ENCODE measurements at regions not wholly inside any gene's neighbourhood (a gene's known extent, or its start where the extent isn't known, plus 50 kb on each side); places are given as distances from the start of the nearest gene placed in this dataset.
"Not testable (repeated sequence)": the region's sequence is repeated elsewhere in the genome, so short reads cannot be mapped to it uniquely, and the experiment has no call there.

- Histone ChIP-seq H3K9ac (ENCODE audit: low read depth, low read length) (no peak overlapping the region), H3K36me3 (ENCODE audit: insufficient read depth, low read length) (no peaks in the 10 kb centered on the region), H3K4me1 (ENCODE audit: control insufficient read depth, insufficient read depth, low read length) (no peaks in the 10 kb centered on the region), H3K4me2 (ENCODE audit: low read length) (no peak overlapping the region), H3K4me3 (ENCODE audit: low read length) (no peak overlapping the region), H3K27me3 (ENCODE audit: control insufficient read depth, insufficient read depth, low read length) (no peaks in the 10 kb centered on the region), H3K9me3 (replicated peaks; ENCODE audit: low read length) (no peaks in the 10 kb centered on the region)
These were observed 590.7 kb downstream of the ACTL7B start for GRCh38 chr9:108265065-108265464.

- Histone ChIP-seq H3K4me1 (ENCODE audit: control insufficient read depth, insufficient read depth, low read length) (no peaks in the 10 kb centered on the region), H3K9ac (ENCODE audit: low read depth, low read length) (no peak overlapping the region), H3K4me3 (ENCODE audit: low read length) (no peak overlapping the region), H3K4me2 (ENCODE audit: low read length) (no peak overlapping the region), H3K27me3 (ENCODE audit: control insufficient read depth, insufficient read depth, low read length) (no peaks in the 10 kb centered on the region), H3K9me3 (replicated peaks; ENCODE audit: low read length) (no peaks in the 10 kb centered on the region), H3K36me3 (ENCODE audit: insufficient read depth, low read length) (no peaks in the 10 kb centered on the region)
These were observed 591.7 kb downstream of the ACTL7B start for GRCh38 chr9:108264093-108264492.

GRCh38 chr9:108262836-108263235 lies 593.0 kb downstream of the ACTL7B start:
- Histone ChIP-seq H3K4me1 (ENCODE audit: control insufficient read depth, insufficient read depth, low read length) (no peaks in the 10 kb centered on the region), H3K27me3 (ENCODE audit: control insufficient read depth, insufficient read depth, low read length) (no peaks in the 10 kb centered on the region), H3K36me3 (ENCODE audit: insufficient read depth, low read length) (no peaks in the 10 kb centered on the region), H3K9me3 (replicated peaks; ENCODE audit: low read length) (no peaks in the 10 kb centered on the region), H3K4me2 (ENCODE audit: low read length) (no peak overlapping the region), H3K9ac (ENCODE audit: low read depth, low read length) (no peak overlapping the region), H3K4me3 (ENCODE audit: low read length) (no peak overlapping the region)

GRCh38 chr9:108259917-108260675 lies 595.7 kb downstream of the ACTL7B start:
- no peaks in the 10 kb centered on the region for H3K27me3 ChIP-seq (ENCODE audit: control insufficient read depth, insufficient read depth, low read length)
- no peaks in the 10 kb centered on the region for H3K9me3 ChIP-seq (replicated peaks; ENCODE audit: low read length)
- H3K4me1 ChIP-seq (ENCODE audit: control insufficient read depth, insufficient read depth, low read length): no peaks in the 10 kb centered on the region
- H3K4me2 ChIP-seq (ENCODE audit: low read length): no peak overlapping the region
- H3K4me3 ChIP-seq (ENCODE audit: low read length): no peak overlapping the region
- H3K9ac ChIP-seq (ENCODE audit: low read depth, low read length): no peak overlapping the region
- no peaks in the 10 kb centered on the region for H3K36me3 ChIP-seq (ENCODE audit: insufficient read depth, low read length)

- no peaks in the 10 kb centered on the region for H3K4me1 ChIP-seq (ENCODE audit: control insufficient read depth, insufficient read depth, low read length)
- no peaks in the 10 kb centered on the region for H3K36me3 ChIP-seq (ENCODE audit: insufficient read depth, low read length)
- H3K27me3 ChIP-seq (ENCODE audit: control insufficient read depth, insufficient read depth, low read length): no peaks in the 10 kb centered on the region
These were observed 597.1 kb downstream of the ACTL7B start for GRCh38 chr9:108258640-108259039.

GRCh38 chr9:108257382-108257781 lies 598.4 kb downstream of the ACTL7B start:
- no peaks in the 10 kb centered on the region for H3K4me1 ChIP-seq (ENCODE audit: control insufficient read depth, insufficient read depth, low read length)
- no peak overlapping the region for H3K9ac ChIP-seq (ENCODE audit: low read depth, low read length)
- no peak overlapping the region for H3K4me3 ChIP-seq (ENCODE audit: low read length)
- no peaks in the 10 kb centered on the region for H3K36me3 ChIP-seq (ENCODE audit: insufficient read depth, low read length)
- H3K4me2 ChIP-seq (ENCODE audit: low read length): no peak overlapping the region
- H3K9me3 ChIP-seq (replicated peaks; ENCODE audit: low read length): no peaks in the 10 kb centered on the region
- H3K27me3 ChIP-seq (ENCODE audit: control insufficient read depth, insufficient read depth, low read length): no peaks in the 10 kb centered on the region

More at GRCh38 chr9:108258640-108259039, 597.1 kb downstream of the ACTL7B start:
- no peaks in the 10 kb centered on the region for H3K9me3 ChIP-seq (replicated peaks; ENCODE audit: low read length)
- no peak overlapping the region for H3K9ac ChIP-seq (ENCODE audit: low read depth, low read length)
- no peak overlapping the region for H3K4me2 ChIP-seq (ENCODE audit: low read length)
- no peak overlapping the region for H3K4me3 ChIP-seq (ENCODE audit: low read length)

- Histone ChIP-seq H3K9me3 (replicated peaks; ENCODE audit: low read length) (no peaks in the 10 kb centered on the region), H3K9ac (ENCODE audit: low read depth, low read length) (no peak overlapping the region), H3K4me2 (ENCODE audit: low read length) (no peak overlapping the region), H3K36me3 (ENCODE audit: insufficient read depth, low read length) (no peaks in the 10 kb centered on the region), H3K4me1 (ENCODE audit: control insufficient read depth, insufficient read depth, low read length) (no peaks in the 10 kb centered on the region), H3K27me3 (ENCODE audit: control insufficient read depth, insufficient read depth, low read length) (no peaks in the 10 kb centered on the region), H3K4me3 (ENCODE audit: low read length) (no peak overlapping the region)
These were observed 601.5 kb downstream of the ACTL7B start for GRCh38 chr9:108254236-108254635.

GRCh38 chr9:108247391-108247790 lies 608.4 kb downstream of the ACTL7B start:
- H3K4me1 ChIP-seq (ENCODE audit: control insufficient read depth, insufficient read depth, low read length); H3K36me3 ChIP-seq (ENCODE audit: insufficient read depth, low read length); H3K27me3 ChIP-seq (ENCODE audit: control insufficient read depth, insufficient read depth, low read length); H3K4me2 ChIP-seq (ENCODE audit: low read length); H3K9ac ChIP-seq (ENCODE audit: low read depth, low read length); H3K4me3 ChIP-seq (ENCODE audit: low read length); H3K9me3 ChIP-seq (replicated peaks; ENCODE audit: low read length): not testable (repeated sequence)

GRCh38 chr9:108245901-108246300 lies 609.9 kb downstream of the ACTL7B start:
- H3K9me3 ChIP-seq (replicated peaks; ENCODE audit: low read length): no peaks in the 10 kb centered on the region
- H3K4me3 ChIP-seq (ENCODE audit: low read length): no peak overlapping the region
- H3K9ac ChIP-seq (ENCODE audit: low read depth, low read length): no peak overlapping the region
- H3K27me3 ChIP-seq (ENCODE audit: control insufficient read depth, insufficient read depth, low read length): no peaks in the 10 kb centered on the region
- H3K4me2 ChIP-seq (ENCODE audit: low read length): no peak overlapping the region
- no peaks in the 10 kb centered on the region for H3K4me1 ChIP-seq (ENCODE audit: control insufficient read depth, insufficient read depth, low read length)
- H3K36me3 ChIP-seq (ENCODE audit: insufficient read depth, low read length): no peaks in the 10 kb centered on the region

- Histone ChIP-seq H3K36me3 (ENCODE audit: insufficient read depth, low read length) (no peaks in the 10 kb centered on the region), H3K4me1 (ENCODE audit: control insufficient read depth, insufficient read depth, low read length) (no peaks in the 10 kb centered on the region), H3K4me2 (ENCODE audit: low read length) (no peak overlapping the region), H3K4me3 (ENCODE audit: low read length) (no peak overlapping the region), H3K9ac (ENCODE audit: low read depth, low read length) (no peak overlapping the region), H3K27me3 (ENCODE audit: control insufficient read depth, insufficient read depth, low read length) (no peaks in the 10 kb centered on the region), H3K9me3 (replicated peaks; ENCODE audit: low read length) (no peaks in the 10 kb centered on the region)
These were observed 610.5 kb downstream of the ACTL7B start for GRCh38 chr9:108245331-108245730.

- Histone ChIP-seq H3K4me1 (ENCODE audit: control insufficient read depth, insufficient read depth, low read length) (no peaks in the 10 kb centered on the region), H3K4me2 (ENCODE audit: low read length) (no peak overlapping the region), H3K4me3 (ENCODE audit: low read length) (no peak overlapping the region), H3K9me3 (replicated peaks; ENCODE audit: low read length) (no peaks in the 10 kb centered on the region), H3K27me3 (ENCODE audit: control insufficient read depth, insufficient read depth, low read length) (no peaks in the 10 kb centered on the region), H3K36me3 (ENCODE audit: insufficient read depth, low read length) (no peaks in the 10 kb centered on the region), H3K9ac (ENCODE audit: low read depth, low read length) (no peak overlapping the region)
These were observed 611.1 kb downstream of the ACTL7B start for GRCh38 chr9:108244686-108245085.

GRCh38 chr9:108241384-108242073 lies 614.3 kb downstream of the ACTL7B start:
- no peaks in the 10 kb centered on the region for H3K27me3 ChIP-seq (ENCODE audit: control insufficient read depth, insufficient read depth, low read length)
- H3K4me2 ChIP-seq (ENCODE audit: low read length): no peak overlapping the region
- no peaks in the 10 kb centered on the region for H3K36me3 ChIP-seq (ENCODE audit: insufficient read depth, low read length)
- no peak overlapping the region for H3K4me3 ChIP-seq (ENCODE audit: low read length)
- no peaks in the 10 kb centered on the region for H3K4me1 ChIP-seq (ENCODE audit: control insufficient read depth, insufficient read depth, low read length)
- H3K9me3 ChIP-seq (replicated peaks; ENCODE audit: low read length): no peaks in the 10 kb centered on the region
- no peak overlapping the region for H3K9ac ChIP-seq (ENCODE audit: low read depth, low read length)
